ENCODE measurements at regions not wholly inside any gene's neighbourhood (a gene's known extent, or its start where the extent isn't known, plus 50 kb on each side); places are given as distances from the start of the nearest gene placed in this dataset.
"Not testable (repeated sequence)": the region's sequence is repeated elsewhere in the genome, so short reads cannot be mapped to it uniquely, and the experiment has no call there.

- not testable (repeated sequence) for H3K4me3 ChIP-seq (ENCODE audit: control insufficient read depth, low read depth, low read length); DNase-seq (ENCODE audit: low read depth)
These were observed 339.0 kb downstream of the TYW1 start for GRCh38 chr7:67335663-67336062.

- H3K4me3 ChIP-seq (ENCODE audit: control insufficient read depth, low read depth, low read length); DNase-seq (ENCODE audit: low read depth): not testable (repeated sequence)
These were observed 341.9 kb downstream of the TYW1 start for GRCh38 chr7:67338545-67338944.

- TF ChIP-seq CTCF (IDR thresholded peaks at IDR 0.05; ENCODE audit: control insufficient read depth, insufficient read depth, low read depth, low read length, missing control alignments): no peak
- DNase-seq (ENCODE audit: low read depth): no peak
- no peak overlapping the region for H3K4me3 ChIP-seq (ENCODE audit: control insufficient read depth, low read depth, low read length)
These were observed 344.6 kb downstream of the TYW1 start for GRCh38 chr7:67341153-67341768.

DNA sequence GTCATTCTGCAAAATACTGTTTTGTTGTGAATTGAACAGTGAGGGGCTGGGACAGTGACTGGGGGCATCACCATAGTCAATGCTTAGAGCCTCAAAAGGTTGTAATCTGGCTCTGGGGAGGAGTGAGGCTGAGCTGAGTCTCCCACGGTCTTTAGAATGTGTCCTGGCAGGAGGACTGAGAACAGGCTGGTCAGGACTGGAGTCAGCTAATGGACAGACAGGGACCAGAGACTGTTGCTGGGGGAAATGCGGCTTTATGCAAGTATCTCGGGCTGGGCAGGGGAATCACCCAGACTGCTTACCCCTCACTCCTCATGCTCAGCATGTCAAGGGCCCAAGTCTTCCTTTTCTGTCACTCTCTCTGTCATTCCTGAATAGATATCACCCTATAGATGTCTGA is 346.5 kb downstream of the TYW1 start:
- H3K4me3 ChIP-seq (ENCODE audit: control insufficient read depth, low read depth, low read length): no peak overlapping the region
- no peak for DNase-seq (ENCODE audit: low read depth)
- no peak for TF ChIP-seq CTCF (IDR thresholded peaks at IDR 0.05; ENCODE audit: control insufficient read depth, insufficient read depth, low read depth, low read length, missing control alignments)

- no peak for DNase-seq (ENCODE audit: low read depth)
- no peak overlapping the region for H3K4me3 ChIP-seq (ENCODE audit: control insufficient read depth, low read depth, low read length)
- no peak for TF ChIP-seq CTCF (IDR thresholded peaks at IDR 0.05; ENCODE audit: control insufficient read depth, insufficient read depth, low read depth, low read length, missing control alignments)
These were observed 346.9 kb downstream of the TYW1 start for GRCh38 chr7:67343572-67343971.

- no peak for DNase-seq (ENCODE audit: low read depth)
- TF ChIP-seq CTCF (IDR thresholded peaks at IDR 0.05; ENCODE audit: control insufficient read depth, insufficient read depth, low read depth, low read length, missing control alignments): no peak
- H3K4me3 ChIP-seq (ENCODE audit: control insufficient read depth, low read depth, low read length): no peak overlapping the region
These were observed 348.0 kb downstream of the TYW1 start for GRCh38 chr7:67344481-67345193.

- no peak for DNase-seq (ENCODE audit: low read depth)
- no peak overlapping the region for H3K4me3 ChIP-seq (ENCODE audit: control insufficient read depth, low read depth, low read length)
- TF ChIP-seq CTCF (IDR thresholded peaks at IDR 0.05; ENCODE audit: control insufficient read depth, insufficient read depth, low read depth, low read length, missing control alignments): no peak
These were observed 349.5 kb downstream of the TYW1 start for GRCh38 chr7:67346126-67346525.

DNA sequence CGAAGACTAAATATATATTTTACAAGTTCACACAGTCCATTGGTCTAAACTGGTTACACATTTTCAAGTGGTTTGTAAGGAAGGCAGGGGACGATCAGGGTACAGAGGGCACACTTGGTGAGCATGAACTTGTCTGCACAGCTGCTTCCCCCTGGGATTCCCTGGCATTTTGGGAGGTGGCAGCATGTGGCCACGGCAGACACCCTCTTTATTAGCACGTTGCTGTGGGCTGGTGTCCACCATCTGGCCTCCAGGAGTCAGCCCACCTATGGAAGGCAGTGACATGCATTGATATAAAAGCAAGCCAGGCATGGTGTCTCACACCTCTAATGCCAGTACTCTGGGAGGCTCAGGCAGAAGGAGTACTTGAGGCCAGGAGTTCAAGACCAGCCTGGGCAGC is 350.2 kb downstream of the TYW1 start:
- no peak for TF ChIP-seq CTCF (IDR thresholded peaks at IDR 0.05; ENCODE audit: control insufficient read depth, insufficient read depth, low read depth, low read length, missing control alignments)
- no peak for DNase-seq (ENCODE audit: low read depth)
- no peak overlapping the region for H3K4me3 ChIP-seq (ENCODE audit: control insufficient read depth, low read depth, low read length)
